MM.1S (cell line): ENCODE measurements at regions not wholly inside any gene's neighbourhood (a gene's known extent, or its start where the extent isn't known, plus 50 kb on each side); places are given as distances from the start of the nearest gene placed in this dataset.

Experiments
- CTCF ChIP-seq: fragments of 300-600 bp; sonication (generic); IDR thresholded peaks from 2 replicates; pipeline ENCODE4 v1.5.1; 2016; ENCODE audit warnings: antibody characterized with exemption, low read length, mixed read lengths
- EZH2 ChIP-seq: fragments of 300-600 bp; sonication (generic); optimal IDR thresholded peaks from 2 replicates; pipeline ENCODE3; 2017; ENCODE audit warnings: low read depth, mild to moderate bottlenecking, antibody characterized with exemption, low read length, mixed read lengths
- EZH2phosphoT487 ChIP-seq: fragments of 300-600 bp; sonication (generic); IDR thresholded peaks from 2 replicates; pipeline ENCODE4 v1.6.1; 2018; ENCODE audit warnings: antibody characterized with exemption, low read length

- TF ChIP-seq CTCF (no peak), EZH2 (no peak), EZH2phosphoT487 (no peak)
These were observed 379.0 kb upstream of the NETO1 start for GRCh38 chr18:73246763-73247162.
